Subcutaneous abdominal adipose tissue (tissue), 5 donors: ENCODE measurements at regions not wholly inside any gene's neighbourhood (a gene's known extent, or its start where the extent isn't known, plus 50 kb on each side); places are given as distances from the start of the nearest gene placed in this dataset.
"Not testable (repeated sequence)": the region's sequence is repeated elsewhere in the genome, so short reads cannot be mapped to it uniquely, and the experiment has no call there.

Experiments
- H3K27ac ChIP-seq: one replicate; pipeline ENCODE4 v1.7.0; 2013; ENCODE audit warnings: low read depth, mild to moderate bottlenecking, inconsistent platforms, low read length, moderate library complexity
- H3K27me3 ChIP-seq, 5 donors: one replicate each; pipeline ENCODE4 v1.7.0; 2013; ENCODE audit warnings: low read length in 5 of 5, inconsistent platforms in 1 of 5; ENCODE audit not compliant: control insufficient read depth in 5 of 5, insufficient read depth in 4 of 5
- H3K36me3 ChIP-seq, 5 donors: one replicate each; pipeline ENCODE4 v1.7.0; 2013; ENCODE audit warnings: low read length in 5 of 5; ENCODE audit not compliant: control insufficient read depth in 5 of 5, insufficient read depth in 5 of 5
- H3K4me1 ChIP-seq, 5 donors: one replicate each; pipeline ENCODE4 v1.7.0; 2013; ENCODE audit warnings: low read length in 5 of 5, mild to moderate bottlenecking in 3 of 5, moderate library complexity in 1 of 5; ENCODE audit not compliant: control insufficient read depth in 5 of 5, insufficient read depth in 5 of 5
- H3K4me3 ChIP-seq, 5 donors: one replicate each; pipeline ENCODE4 v1.7.0; 2013; ENCODE audit warnings: low read length in 5 of 5, low read depth in 1 of 5
- H3K9ac ChIP-seq, 5 donors: one replicate each; pipeline ENCODE4 v1.7.0; 2013; ENCODE audit warnings: low read length in 5 of 5, mild to moderate bottlenecking in 4 of 5, moderate library complexity in 3 of 5
- H3K9me3 ChIP-seq, 5 donors: one replicate each; pipeline ENCODE4 v1.7.0; 2013; ENCODE audit warnings: low read length in 5 of 5; ENCODE audit not compliant: control insufficient read depth in 5 of 5
- donor health status: healthy.
- donor health status: healthy.
- donor health status: healthy.
- donor health status: healthy.
- donor health status: healthy.

DNA sequence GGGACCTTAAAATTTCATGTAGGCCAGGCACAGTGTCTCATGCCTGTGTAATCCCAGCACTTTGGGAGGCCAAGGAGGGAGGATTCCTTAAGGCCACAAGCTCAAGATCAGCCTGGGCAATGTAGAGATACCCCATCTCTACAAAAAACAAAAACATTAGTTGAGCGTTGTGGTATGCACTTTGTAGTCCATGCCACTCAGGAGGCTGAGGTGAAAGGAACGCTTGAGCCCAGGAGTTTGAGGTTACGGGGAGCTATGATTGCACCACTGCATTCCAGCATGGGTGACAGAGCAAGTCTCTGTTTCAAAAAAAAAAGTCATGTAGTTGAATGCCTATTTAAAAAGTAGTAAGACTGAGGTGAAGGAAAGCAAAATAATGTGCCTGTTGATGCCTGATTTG lies 83.5 kb downstream of the TTC6 start:
- no peak overlapping the region for H3K9ac ChIP-seq
- H3K27me3 ChIP-seq, result no peaks in the 10 kb centered on the region
- H3K9me3 ChIP-seq, result no peaks in the 10 kb centered on the region
- no peak overlapping the region for H3K27ac ChIP-seq
- no peaks in the 10 kb centered on the region for H3K36me3 ChIP-seq
- no peak overlapping the region for H3K4me3 ChIP-seq
- H3K4me1 ChIP-seq, result no peaks in the 10 kb centered on the region

DNA sequence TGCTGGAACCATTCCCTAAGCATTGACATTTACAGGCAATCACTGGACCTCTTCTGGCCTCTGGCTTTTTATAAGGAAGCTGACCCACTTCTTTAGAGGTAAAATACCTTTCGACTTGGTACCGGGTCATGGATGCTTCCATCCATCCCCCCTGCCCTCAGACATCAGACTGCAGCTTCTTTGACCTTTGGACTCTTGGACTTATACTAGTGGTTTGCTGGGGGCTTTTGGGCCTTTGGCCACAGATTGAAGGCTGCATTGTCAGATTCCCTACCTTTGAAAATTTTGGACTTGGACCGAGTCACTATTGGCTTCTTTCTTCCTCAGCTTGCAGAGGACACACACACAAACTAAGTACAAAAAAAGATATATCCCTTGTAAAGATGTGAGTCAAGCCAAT lies 86.1 kb downstream of the TTC6 start:
- Histone ChIP-seq H3K27me3 (no peaks in the 10 kb centered on the region), H3K4me1 (no peaks in the 10 kb centered on the region), H3K27ac (no peak overlapping the region), H3K9ac (no peak overlapping the region), H3K4me3 (no peak overlapping the region), H3K36me3 (no peaks in the 10 kb centered on the region), H3K9me3 (no peaks in the 10 kb centered on the region)

- not testable (repeated sequence) for H3K9me3 ChIP-seq, H3K27me3 ChIP-seq, H3K27ac ChIP-seq, H3K4me3 ChIP-seq, H3K36me3 ChIP-seq, H3K4me1 ChIP-seq, H3K9ac ChIP-seq
Measured at GRCh38 chr14:37692680-37693079, 97.3 kb downstream of the TTC6 start.

DNA sequence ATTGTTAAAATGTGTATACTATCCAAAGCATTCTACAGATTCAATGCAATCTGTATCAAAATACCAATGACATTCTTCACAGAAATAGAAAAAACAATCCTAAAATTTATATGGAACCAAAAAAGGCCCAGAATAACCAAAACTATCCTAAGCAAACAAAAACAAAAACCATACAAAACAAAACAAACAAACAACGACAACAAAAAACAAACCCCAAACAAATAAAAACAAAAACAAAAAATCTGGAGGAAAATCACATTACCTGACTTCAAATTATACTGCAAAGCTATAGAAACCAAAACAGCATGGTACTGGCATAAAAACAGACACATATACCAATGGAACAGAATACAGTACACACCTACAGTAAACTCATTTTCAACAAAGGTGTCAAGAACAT lies 98.0 kb downstream of the TTC6 start:
- not testable (repeated sequence) for H3K9ac ChIP-seq

DNA sequence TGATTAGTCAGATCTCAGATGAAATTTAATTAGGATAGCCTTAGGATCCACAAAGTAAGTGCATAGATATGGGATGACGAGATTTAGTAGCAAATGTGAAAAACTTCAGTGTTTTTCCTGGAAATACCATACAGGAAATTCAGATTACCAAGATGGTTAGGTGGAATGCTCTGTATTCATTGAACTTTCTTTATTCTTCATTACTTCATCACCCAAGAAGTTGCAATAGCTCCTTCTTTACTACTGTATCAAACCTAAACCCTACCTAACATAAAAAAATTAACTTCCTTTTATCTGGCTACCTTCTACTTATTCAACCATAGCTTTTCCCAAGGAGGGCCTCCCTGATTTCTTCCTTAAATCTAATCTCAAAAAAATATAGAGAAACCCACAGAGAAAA lies 100.4 kb downstream of the TTC6 start:
- Histone ChIP-seq H3K27me3 (no peaks in the 10 kb centered on the region), H3K4me3 (no peak overlapping the region), H3K4me1 (no peaks in the 10 kb centered on the region), H3K9ac (no peak overlapping the region), H3K27ac (no peak overlapping the region), H3K9me3 (peaks cover 0 to 2% (median 0%) of the 10 kb centered on the region in 5 donors), H3K36me3 (no peaks in the 10 kb centered on the region)

More for the DNA sequence above, 98.0 kb downstream of the TTC6 start:
- H3K27ac ChIP-seq, H3K36me3 ChIP-seq, H3K9me3 ChIP-seq, H3K27me3 ChIP-seq, H3K4me1 ChIP-seq, H3K4me3 ChIP-seq: not testable (repeated sequence)

- no peak overlapping the region for H3K4me3 ChIP-seq
- H3K9me3 ChIP-seq, result peaks cover 0 to 2% (median 0%) of the 10 kb centered on the region in 5 donors
- no peaks in the 10 kb centered on the region for H3K36me3 ChIP-seq
- H3K9ac ChIP-seq, result no peak overlapping the region
- H3K4me1 ChIP-seq, result no peaks in the 10 kb centered on the region
- no peaks in the 10 kb centered on the region for H3K27me3 ChIP-seq
- H3K27ac ChIP-seq, result no peak overlapping the region
Measured at GRCh38 chr14:37697489-37698121, 102.2 kb downstream of the TTC6 start.

DNA sequence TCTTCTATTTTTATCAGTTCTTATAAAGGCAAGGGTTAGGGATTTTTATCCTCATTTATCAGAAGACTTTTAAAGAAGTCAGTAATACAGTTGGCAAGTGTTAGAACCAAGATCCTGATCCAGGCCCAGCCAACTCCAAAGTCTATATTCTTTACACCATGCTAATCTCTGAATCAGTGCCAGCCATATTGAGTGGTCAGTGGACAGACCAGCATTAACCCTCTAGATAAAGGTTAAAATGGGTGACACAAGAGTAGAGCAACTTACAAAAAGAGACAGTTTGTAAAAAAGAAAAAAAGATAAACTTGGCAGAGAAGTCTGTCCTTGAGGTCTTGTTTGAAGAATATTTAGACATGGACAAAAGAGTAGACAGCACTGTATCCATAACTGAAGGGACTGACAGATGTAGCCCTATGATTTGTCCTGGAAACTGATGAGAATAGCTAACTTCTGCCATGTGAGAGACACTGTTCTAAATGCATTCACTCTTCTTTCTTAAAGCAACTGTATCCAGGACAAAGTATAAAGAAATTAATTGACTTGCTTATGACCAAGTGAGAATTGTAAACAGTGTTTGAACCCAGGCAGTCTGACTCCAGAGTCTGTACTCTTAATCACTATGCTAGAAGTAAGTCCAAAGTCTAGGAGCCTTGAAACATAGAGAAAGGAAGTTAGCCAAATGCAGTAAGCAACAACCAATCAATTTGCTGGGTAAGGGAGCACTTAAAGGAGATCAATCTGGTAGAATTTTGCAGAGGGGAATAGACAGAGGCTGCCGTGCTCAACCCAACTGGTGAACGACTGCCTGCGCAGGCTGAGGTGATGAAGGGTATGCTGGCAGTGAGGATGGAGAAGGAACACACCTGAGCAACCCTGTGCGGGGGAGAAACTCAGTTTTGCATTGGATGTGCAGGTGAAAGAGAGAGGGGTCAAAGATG lies 103.7 kb downstream of the TTC6 start:
- Histone ChIP-seq H3K9me3 (peaks cover 0 to 2% (median 0%) of the 10 kb centered on the region in 5 donors), H3K36me3 (no peaks in the 10 kb centered on the region), H3K9ac (no peak overlapping the region), H3K4me3 (no peak overlapping the region), H3K27ac (no peak overlapping the region), H3K4me1 (no peaks in the 10 kb centered on the region), H3K27me3 (no peaks in the 10 kb centered on the region)

GRCh38 chr14:37707716-37708115 lies 112.3 kb downstream of the TTC6 start:
- Histone ChIP-seq H3K27ac (no peak overlapping the region), H3K36me3 (no peaks in the 10 kb centered on the region), H3K27me3 (no peaks in the 10 kb centered on the region), H3K9ac (no peak overlapping the region), H3K4me3 (no peak overlapping the region), H3K4me1 (no peaks in the 10 kb centered on the region), H3K9me3 (no peaks in the 10 kb centered on the region)

DNA sequence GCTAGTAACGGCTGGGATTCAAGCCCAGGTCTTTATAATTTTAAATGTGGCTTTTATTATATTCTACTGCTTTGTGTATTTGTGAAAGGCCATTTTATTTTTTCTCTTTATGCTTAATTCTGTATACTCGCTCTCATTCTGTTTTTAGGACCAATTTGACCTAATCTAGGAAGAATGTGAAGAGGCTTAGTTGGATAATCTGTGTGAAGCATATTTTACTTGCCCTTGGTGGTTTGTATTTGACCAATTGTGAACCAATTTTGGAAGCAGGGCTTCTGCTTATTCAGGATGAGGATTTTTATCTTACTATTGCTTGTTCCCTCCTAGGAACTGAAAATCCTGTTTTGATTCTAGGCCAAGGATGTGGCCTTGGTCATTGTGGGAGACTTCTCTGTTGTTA lies 113.1 kb downstream of the TTC6 start:
- Histone ChIP-seq H3K9ac (no peak overlapping the region), H3K36me3 (no peaks in the 10 kb centered on the region), H3K27ac (no peak overlapping the region), H3K9me3 (no peaks in the 10 kb centered on the region), H3K4me1 (no peaks in the 10 kb centered on the region), H3K4me3 (no peak overlapping the region), H3K27me3 (no peaks in the 10 kb centered on the region)

DNA sequence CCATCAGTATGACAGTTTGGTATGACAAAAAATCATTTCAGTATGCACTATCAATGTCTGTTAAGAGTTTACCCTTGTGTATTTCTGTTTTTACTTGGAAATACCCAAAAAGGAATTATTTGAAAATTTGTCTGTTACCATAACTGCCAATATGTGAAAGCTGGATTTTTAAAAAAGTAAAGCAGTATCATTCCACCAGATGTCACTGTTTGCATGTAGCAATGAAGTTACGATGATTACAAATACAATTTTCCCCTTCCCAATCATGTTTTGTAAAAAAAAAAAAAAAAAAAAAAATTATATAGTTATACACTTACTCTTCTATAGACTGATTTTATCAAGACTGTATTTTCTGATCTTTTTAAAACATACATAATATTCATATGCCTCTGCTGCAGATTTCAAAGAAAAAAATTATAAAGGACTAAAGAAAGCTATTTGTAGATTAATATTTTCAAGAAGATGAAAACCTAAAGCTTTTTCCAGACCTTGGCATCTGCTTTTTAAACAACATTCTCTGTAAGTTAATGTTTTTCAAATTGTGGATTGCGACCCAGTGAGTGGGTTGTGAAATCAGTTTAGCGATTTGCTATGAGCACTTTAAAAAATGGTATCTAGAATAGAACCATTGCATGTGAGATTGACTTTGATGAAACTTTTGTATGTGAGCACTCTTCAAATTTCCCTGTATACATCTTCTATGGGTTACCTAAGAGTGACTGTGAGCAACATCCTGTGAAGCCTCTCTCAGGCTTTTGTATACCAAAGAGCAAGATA lies 114.2 kb downstream of the TTC6 start:
- Histone ChIP-seq H3K36me3 (no peaks in the 10 kb centered on the region), H3K4me3 (no peak overlapping the region), H3K4me1 (no peaks in the 10 kb centered on the region), H3K9me3 (no peaks in the 10 kb centered on the region), H3K9ac (no peak overlapping the region), H3K27me3 (no peaks in the 10 kb centered on the region), H3K27ac (no peak overlapping the region)
